CD4-positive, alpha-beta T cell treated with Interleukin-1 beta for 1 hour (primary cell): ENCODE measurements at regions not wholly inside any gene's neighbourhood (a gene's known extent, or its start where the extent isn't known, plus 50 kb on each side); places are given as distances from the start of the nearest gene placed in this dataset.

Source experiments
- DNase-seq, 2 donors: peaks; one replicate each; pipeline ENCODE4 v3.0.0-alpha.2; 2020 to 2022

GRCh38 chr1:198865319-198865718, 226.5 kb downstream of the PTPRC start:
- DNase-seq: no peak

GRCh38 chr1:198867182-198867581, 228.3 kb downstream of the PTPRC start:
- no peak for DNase-seq

GRCh38 chr1:198873696-198874230, 234.9 kb downstream of the PTPRC start:
- no peak for DNase-seq

- no peak for DNase-seq
Measured at GRCh38 chr1:198876371-198876871, 237.6 kb downstream of the PTPRC start.

GRCh38 chr1:198878566-198878965, 239.7 kb downstream of the PTPRC start:
- no peak for DNase-seq

GRCh38 chr1:198879711-198880306, 241.0 kb downstream of the PTPRC start:
- no peak for DNase-seq

- DNase-seq: no peak
Measured at GRCh38 chr1:198880397-198880796, 241.6 kb downstream of the PTPRC start.

- no peak for DNase-seq
Measured at GRCh38 chr1:198880818-198881597, 242.2 kb downstream of the PTPRC start.

- DNase-seq: no peak
Measured at GRCh38 chr1:198883184-198883583, 244.3 kb downstream of the PTPRC start.

- no peak for DNase-seq
Measured at GRCh38 chr1:198887866-198888265, 249.0 kb downstream of the PTPRC start.

- no peak for DNase-seq
Measured at GRCh38 chr1:198888379-198888943, 249.6 kb downstream of the PTPRC start.

GRCh38 chr1:198889101-198889500, 250.3 kb downstream of the PTPRC start:
- DNase-seq: no peak

GRCh38 chr1:198889749-198890148, 250.9 kb downstream of the PTPRC start:
- no peak for DNase-seq

GRCh38 chr1:198890214-198890930, 251.5 kb downstream of the PTPRC start:
- no peak for DNase-seq

- DNase-seq: no peak
Measured at GRCh38 chr1:198892065-198892464, 253.2 kb downstream of the PTPRC start.

GRCh38 chr1:198893141-198893540, 254.3 kb downstream of the PTPRC start:
- no peak for DNase-seq

GRCh38 chr1:198893763-198894444, 255.1 kb downstream of the PTPRC start:
- DNase-seq: no peak

GRCh38 chr1:198901266-198901665, 262.4 kb downstream of the PTPRC start:
- DNase-seq: no peak

GRCh38 chr1:198902655-198903054, 263.8 kb downstream of the PTPRC start:
- no peak for DNase-seq

- no peak for DNase-seq
Measured at GRCh38 chr1:198903203-198903602, 264.4 kb downstream of the PTPRC start.

GRCh38 chr1:198903621-198904020, 264.8 kb downstream of the PTPRC start:
- DNase-seq: no peak

GRCh38 chr1:198904321-198904720, 265.5 kb downstream of the PTPRC start:
- no peak for DNase-seq
